Psoas muscle (tissue), 7 donors: ENCODE measurements at regions not wholly inside any gene's neighbourhood (a gene's known extent, or its start where the extent isn't known, plus 50 kb on each side); places are given as distances from the start of the nearest gene placed in this dataset.

Experiments used
- ATAC-seq, 4 donors: fragments of 200-7000 bp; cut with Tn5 transposase; one replicate each; pipeline ENCODE4 v1.9.1; 2020; ENCODE audit warnings: moderate library complexity in 3 of 4, mild to moderate bottlenecking in 2 of 4
- DNase-seq, 2 donors: peaks; one replicate each; pipeline ENCODE4 v3.0.0-alpha.2; 2020
- H3K27ac ChIP-seq: fragments of 200-600 bp; one replicate; pipeline ENCODE4 v1.8.0; 2022
- H3K27me3 ChIP-seq, 3 donors: fragments of 200-600 bp in 1 of 3; one replicate each; pipeline versions ENCODE4 v1.6.1 to v1.8.0; 2013 to 2022; ENCODE audit warnings: low read length in 2 of 3, mild to moderate bottlenecking in 2 of 3, moderate library complexity in 1 of 3; ENCODE audit not compliant: insufficient read depth in 3 of 3
- H3K36me3 ChIP-seq, 2 donors: fragments of 200-600 bp in 1 of 2; one replicate each; pipeline versions ENCODE4 v1.6.1 to v1.8.0; 2013 to 2022; ENCODE audit warnings: low read depth in 1 of 2, mild to moderate bottlenecking in 1 of 2, moderate library complexity in 1 of 2; ENCODE audit not compliant: insufficient read depth in 1 of 2
- H3K4me1 ChIP-seq: fragments of 200-600 bp; one replicate; pipeline ENCODE4 v1.8.0; 2022
- H3K4me3 ChIP-seq: fragments of 200-600 bp; one replicate; pipeline ENCODE4 v1.8.0; 2022; ENCODE audit warnings: mild to moderate bottlenecking
- H3K9me3 ChIP-seq: fragments of 200-600 bp; one replicate; pipeline ENCODE4 v1.8.0; 2022
- CTCF ChIP-seq: fragments of 200-600 bp; IDR thresholded peaks from one replicate; pipeline ENCODE4 v1.8.0; 2022; ENCODE audit warnings: antibody characterized with exemption
- WGBS, 3 donors: extraction: QIAGEN DNeasy Blood & Tissue Kit; methylation state at CpG; one replicate each; pipeline versions ENCODE4 v1.1.6 to v1.1.7; 2013; 5-methylcytosine and 5-hydroxymethylcytosine counted together
- intact Hi-C, 2 donors: fragments of 100-400 bp; cut with DNase I; formaldehyde crosslinking; loops; one replicate each; pipeline versions ENCODE4 v1.11.0 to v1.14.2; 2022
- donor health status: healthy with polysubstance abuse.
- donor health status: DM: no; HTN: no; CAD: no; lungs with moderate emphysema.
- donor health status: Bipolar disorder and iron deficiency.
- donor health status: healthy.
- donor health status: DM: yes; HTN: yes; CAD: no.
- donor health status: DM: no; HTN: no; CAD: no.
- donor health status: DM: yes; HTN: yes; CAD: no.

DNA sequence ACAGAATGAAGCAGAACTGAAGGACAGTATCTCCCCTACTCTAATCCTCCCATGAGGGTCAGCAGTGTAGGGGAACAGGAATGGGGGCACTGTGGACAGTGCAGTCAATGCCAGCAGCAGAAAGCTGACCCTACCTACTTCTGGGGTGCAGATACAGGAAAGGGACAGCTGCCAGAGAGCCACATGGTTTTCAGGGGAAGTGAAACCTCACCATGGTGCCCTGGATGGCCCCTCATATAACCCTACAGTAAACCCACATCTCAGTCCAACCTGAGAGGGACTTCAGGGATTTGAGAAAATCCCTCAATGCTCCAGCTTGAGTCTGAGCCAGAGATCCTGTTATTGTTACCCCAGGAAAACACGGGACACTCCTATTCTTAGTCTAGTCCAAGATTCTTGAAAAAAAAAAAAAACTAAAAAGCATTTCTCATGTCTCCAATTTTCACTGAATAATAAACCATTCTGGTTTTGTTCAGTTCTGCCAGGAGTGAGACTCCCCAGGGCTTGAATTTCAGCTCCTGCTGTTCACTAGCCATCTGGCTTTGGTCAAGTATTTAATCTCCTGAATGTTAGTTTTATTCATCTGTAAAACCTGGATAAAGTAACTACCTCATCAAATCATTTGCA, 511.6 kb upstream of the ARGLU1 start:
- 4 to 11% (median 4%) methylated on average over 1 of the region's 1 CpG for WGBS, 3 donors
- Histone ChIP-seq H3K9me3 (no peaks in the 10 kb centered on the region), H3K27me3 (no peaks in the 10 kb centered on the region), H3K4me1 (no peaks in the 10 kb centered on the region), H3K4me3 (no peak overlapping the region), H3K27ac (no peak overlapping the region), H3K36me3 (no peaks in the 10 kb centered on the region)
- no peak for TF ChIP-seq CTCF
- ATAC-seq (no peak), DNase-seq (no peak)
- intact Hi-C loops = no loop called here

- Histone ChIP-seq H3K9me3 (no peaks in the 10 kb centered on the region), H3K27me3 (no peaks in the 10 kb centered on the region), H3K4me1 (no peaks in the 10 kb centered on the region), H3K4me3 (no peak overlapping the region), H3K27ac (no peak overlapping the region), H3K36me3 (no peaks in the 10 kb centered on the region)
- intact Hi-C loops = no loop called here
- no peak for ATAC-seq
- WGBS, 3 donors = 77 to 82% (median 80%) methylated on average over 6 of the region's 6 CpGs
- no peak for TF ChIP-seq CTCF
- no peak for DNase-seq
These were observed 510.4 kb upstream of the ARGLU1 start for GRCh38 chr13:107078229-107078765.

DNA sequence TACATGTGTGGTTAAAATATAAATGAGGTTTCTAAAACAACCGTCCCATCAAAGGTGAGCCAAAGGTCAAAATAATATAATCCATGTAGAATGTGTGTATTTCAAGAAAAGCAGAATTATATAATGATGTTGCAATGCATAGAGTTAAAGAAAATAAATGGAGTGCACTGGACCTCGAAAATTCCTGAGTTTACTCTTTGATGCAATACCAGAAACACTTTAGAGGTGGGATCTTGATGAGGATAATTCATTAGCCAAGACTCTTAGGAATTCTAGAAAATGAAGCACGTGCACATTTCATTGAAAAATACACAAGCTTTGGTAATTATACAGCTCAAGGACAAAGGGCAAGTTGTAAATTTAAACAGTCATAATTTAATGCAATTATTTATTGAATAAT, 508.9 kb upstream of the ARGLU1 start:
- H3K36me3 ChIP-seq = no peaks in the 10 kb centered on the region
- ATAC-seq = no peak
- 56 to 70% (median 61%) methylated on average over 3 of the region's 3 CpGs for WGBS, 3 donors

GRCh38 chr13:107075576-107075975, 507.6 kb upstream of the ARGLU1 start:
- ATAC-seq (no peak), DNase-seq (no peak)
- H3K36me3 ChIP-seq = no peaks in the 10 kb centered on the region
- WGBS, 3 donors = 79 to 86% (median 85%) methylated on average over 6 of the region's 6 CpGs
- no peaks in the 10 kb centered on the region for H3K27me3 ChIP-seq
- H3K4me1 ChIP-seq = no peaks in the 10 kb centered on the region
- H3K27ac ChIP-seq = no peak overlapping the region
- no peaks in the 10 kb centered on the region for H3K9me3 ChIP-seq
- no peak for TF ChIP-seq CTCF
- intact Hi-C loops = no loop called here
- H3K4me3 ChIP-seq = no peak overlapping the region

More for the DNA sequence above, 508.9 kb upstream of the ARGLU1 start:
- Histone ChIP-seq H3K27me3 (no peaks in the 10 kb centered on the region), H3K4me3 (no peak overlapping the region), H3K4me1 (no peaks in the 10 kb centered on the region), H3K27ac (no peak overlapping the region), H3K9me3 (no peaks in the 10 kb centered on the region)
- TF ChIP-seq CTCF = no peak
- DNase-seq = no peak
- intact Hi-C loops = no loop called here

DNA sequence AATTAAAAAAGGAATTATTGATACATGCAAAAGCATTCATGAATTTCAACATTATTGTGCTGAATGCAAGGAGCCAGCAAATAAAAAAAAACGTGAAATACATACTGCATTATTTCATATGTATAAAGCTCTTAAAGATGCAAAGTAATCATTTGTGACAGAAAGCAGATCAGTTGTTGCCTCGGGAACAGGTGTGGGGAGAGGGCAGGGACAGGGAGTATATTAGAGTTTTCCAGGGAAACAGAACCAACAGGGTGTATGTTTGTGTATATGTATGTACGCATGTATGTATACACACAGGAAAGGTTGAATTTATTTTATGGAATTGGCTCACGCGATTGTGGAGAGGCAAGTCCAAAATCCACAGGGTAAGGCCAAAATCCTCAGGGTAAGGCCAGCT, 502.9 kb upstream of the ARGLU1 start:
- Histone ChIP-seq H3K36me3 (no peaks in the 10 kb centered on the region), H3K4me1 (no peaks in the 10 kb centered on the region), H3K9me3 (no peaks in the 10 kb centered on the region), H3K27me3 (no peaks in the 10 kb centered on the region), H3K4me3 (no peak overlapping the region), H3K27ac (no peak overlapping the region)
- no peak for TF ChIP-seq CTCF
- DNase-seq (no peak), ATAC-seq (no peak)
- intact Hi-C loops = no loop called here
- WGBS, 3 donors = 74 to 87% (median 75%) methylated on average over 5 of the region's 5 CpGs
